GM12875 (cell line): ENCODE measurements at regions not wholly inside any gene's neighbourhood (a gene's known extent, or its start where the extent isn't known, plus 50 kb on each side); places are given as distances from the start of the nearest gene placed in this dataset.

Source experiments
- H3K4me3 ChIP-seq: one replicate; pipeline ENCODE4 v1.5.1; 2011; ENCODE audit warnings: low read depth, low read length, control low read depth
- CTCF ChIP-seq: IDR thresholded peaks from 2 replicates; pipeline ENCODE4 v1.5.1; 2011; ENCODE audit warnings: low read depth, mild to moderate bottlenecking, control low read depth, inconsistent platforms, low read length, moderate library complexity, borderline replicate concordance; ENCODE audit not compliant: insufficient read depth

GRCh38 chr2:183488421-183488820 is 364.2 kb downstream of the NUP35 start:
- no peak overlapping the region for H3K4me3 ChIP-seq
- no peak for TF ChIP-seq CTCF

- no peak for TF ChIP-seq CTCF
- H3K4me3 ChIP-seq: no peak overlapping the region
Observed at GRCh38 chr2:183490489-183490888, 366.2 kb downstream of the NUP35 start.

GRCh38 chr2:183490914-183491313 is 366.7 kb downstream of the NUP35 start:
- TF ChIP-seq CTCF: no peak

GRCh38 chr2:183493040-183493439 is 368.8 kb downstream of the NUP35 start:
- TF ChIP-seq CTCF: no peak
- no peak overlapping the region for H3K4me3 ChIP-seq

More at GRCh38 chr2:183490914-183491313, 366.7 kb downstream of the NUP35 start:
- no peak overlapping the region for H3K4me3 ChIP-seq

GRCh38 chr2:183495079-183495478 is 370.8 kb downstream of the NUP35 start:
- no peak for TF ChIP-seq CTCF

GRCh38 chr2:183495589-183496267 is 371.5 kb downstream of the NUP35 start:
- H3K4me3 ChIP-seq: no peak overlapping the region
- no peak for TF ChIP-seq CTCF

More at GRCh38 chr2:183495079-183495478, 370.8 kb downstream of the NUP35 start:
- H3K4me3 ChIP-seq: no peak overlapping the region

- TF ChIP-seq CTCF: no peak
Observed at GRCh38 chr2:183497861-183498260, 373.6 kb downstream of the NUP35 start.

More at GRCh38 chr2:183497861-183498260, 373.6 kb downstream of the NUP35 start:
- H3K4me3 ChIP-seq: no peak overlapping the region
